ENCODE measurements at regions not wholly inside any gene's neighbourhood (a gene's known extent, or its start where the extent isn't known, plus 50 kb on each side); places are given as distances from the start of the nearest gene placed in this dataset.

GRCh38 chr4:10312568-10312967, 144.7 kb downstream of the ZNF518B start:
- no peak for TF ChIP-seq ETV6 (CRISPR knock-in tag; conservative IDR thresholded peaks at IDR 0.05)
- TF ChIP-seq GPBP1L1 (CRISPR knock-in tag; IDR thresholded peaks at IDR 0.05) = no peak
- no peak for TF ChIP-seq ISX (CRISPR knock-in tag; conservative IDR thresholded peaks at IDR 0.05)
- TF ChIP-seq ATF7 (IDR thresholded peaks at IDR 0.05) = no peak
- TF ChIP-seq ATF7 (CRISPR knock-in tag; IDR thresholded peaks at IDR 0.05) = no peak
- TF ChIP-seq CHD4 (IDR thresholded peaks at IDR 0.05; ENCODE audit: borderline replicate concordance, low read length) = no peak
- TF ChIP-seq BRCA1 (CRISPR knock-in tag; IDR thresholded peaks at IDR 0.05) = no peak
- no peak for TF ChIP-seq ZFP36L1 (CRISPR knock-in tag; IDR thresholded peaks at IDR 0.05)
- TF ChIP-seq ZEB1 (IDR thresholded peaks at IDR 0.05; ENCODE audit: insufficient replicate concordance, low read depth) = no peak
- FAIRE-seq (no peak), ATAC-seq (no peak), DNase-seq (ENCODE audit: low spot score) (no peak)
- no peak overlapping the region for H3K9ac ChIP-seq (ENCODE audit: insufficient read depth, low read depth, low read length)
- no peaks in the 10 kb centered on the region for H3K4me1 ChIP-seq (ENCODE audit: insufficient read depth, low read length)
- 29% methylated on average over 3 of the region's 3 CpGs for whole genome bisulfite sequencing (ENCODE audit: low lambda C conversion rate)
- no peak overlapping the region for H2AFZ ChIP-seq (ENCODE audit: low read length)
- in situ Hi-C loops (cut with HindIII; ENCODE audit: extremely low pct_ligation_motif_present, low pct_unique_long_range_greater_than_20kb) = no loop called here
- H3K36me3 ChIP-seq (replicated peaks in 1 of 2; ENCODE audit: control insufficient read depth in 1 of 2, insufficient read depth in 2 of 2, low read length in 2 of 2) = no peaks in the 10 kb centered on the region
- no peaks in the 10 kb centered on the region for H3K79me2 ChIP-seq (ENCODE audit: insufficient read depth, low read length)
- ChIA-PET POLR2A (no interaction called here), CTCF (ENCODE audit: low intra/inter-chr PET ratio, low total read pairs) (no interaction called here)
- H3K27ac ChIP-seq (ENCODE audit: extremely low read length, insufficient read depth, low read length) = no peak overlapping the region
- H3K27me3 ChIP-seq (ENCODE audit: control insufficient read depth in 1 of 2, insufficient read depth in 2 of 2, low read length in 2 of 2) = 0 out of 5 replicates have a peak, but pooled peaks cover 0 to 3% of the 10 kb centered on the region in 2 experiments
- no peaks in the 10 kb centered on the region for H4K20me1 ChIP-seq (ENCODE audit: insufficient read depth, low read length)
- no peak overlapping the region for H3K4me3 ChIP-seq (replicated peaks in 1 of 3; ENCODE audit: insufficient read depth in 1 of 3, low read depth in 2 of 3, low read length in 3 of 3)
- BruUV-seq (replicated peaks) = no TSS peak
- no peaks in the 10 kb centered on the region for H3K9me3 ChIP-seq (ENCODE audit: low read length)
- H3K4me2 ChIP-seq (ENCODE audit: low read depth, low read length) = no peak overlapping the region
- intact Hi-C loops (cut with micrococcal nuclease; ENCODE audit: unreplicated experiment) = no loop called here

- POLR2A ChIA-PET = no interaction called here
- Histone ChIP-seq H3K9ac (ENCODE audit: insufficient read depth, low read depth, low read length) (no peak overlapping the region), H3K27ac (ENCODE audit: extremely low read length, insufficient read depth, low read length) (no peak overlapping the region), H3K9me3 (ENCODE audit: low read length) (no peaks in the 10 kb centered on the region), H3K79me2 (ENCODE audit: insufficient read depth, low read length) (no peaks in the 10 kb centered on the region), H3K4me2 (ENCODE audit: low read depth, low read length) (no peak overlapping the region), H3K36me3 (replicated peaks in 1 of 2; ENCODE audit: control insufficient read depth in 1 of 2, insufficient read depth in 2 of 2, low read length in 2 of 2) (no peaks in the 10 kb centered on the region), H2AFZ (ENCODE audit: low read length) (no peak overlapping the region), H3K27me3 (ENCODE audit: control insufficient read depth in 1 of 2, insufficient read depth in 2 of 2, low read length in 2 of 2) (0 out of 5 replicates have a peak, but pooled peaks cover 0 to 3% of the 10 kb centered on the region in 2 experiments), H3K4me3 (replicated peaks in 1 of 3; ENCODE audit: insufficient read depth in 1 of 3, low read depth in 2 of 3, low read length in 3 of 3) (no peak overlapping the region), H4K20me1 (ENCODE audit: insufficient read depth, low read length) (no peaks in the 10 kb centered on the region), H3K4me1 (ENCODE audit: insufficient read depth, low read length) (no peaks in the 10 kb centered on the region)
- intact Hi-C loops (cut with micrococcal nuclease; ENCODE audit: unreplicated experiment) = no loop called here
- CTCF ChIA-PET (ENCODE audit: low intra/inter-chr PET ratio, low total read pairs) = no interaction called here
- FAIRE-seq (no peak), ATAC-seq (no peak), DNase-seq (ENCODE audit: low spot score) (no peak)
- in situ Hi-C loops (cut with HindIII; ENCODE audit: extremely low pct_ligation_motif_present, low pct_unique_long_range_greater_than_20kb) = no loop called here
- 1% methylated on average over 4 of the region's 4 CpGs for WGBS (ENCODE audit: low lambda C conversion rate)
- no TSS peak for BruUV-seq (replicated peaks)
- TF ChIP-seq ZEB1 (IDR thresholded peaks at IDR 0.05; ENCODE audit: insufficient replicate concordance, low read depth) = no peak
- no peak for TF ChIP-seq KDM4B (CRISPR knock-in tag; IDR thresholded peaks at IDR 0.05)
- TF ChIP-seq ZNF557 (CRISPR knock-in tag; IDR thresholded peaks at IDR 0.05) = no peak
- no peak for TF ChIP-seq THYN1 (CRISPR knock-in tag; IDR thresholded peaks at IDR 0.05; ENCODE audit: borderline replicate concordance, low read depth)
- TF ChIP-seq ZNF747 (CRISPR knock-in tag; IDR thresholded peaks at IDR 0.05; ENCODE audit: borderline replicate concordance) = no peak
- TF ChIP-seq POLR2AphosphoS2 (IDR thresholded peaks at IDR 0.05; ENCODE audit: low read depth, low read length) = no peak
- TF ChIP-seq RFX3 (CRISPR knock-in tag; IDR thresholded peaks at IDR 0.05) = no peak
- TF ChIP-seq GZF1 (CRISPR knock-in tag; IDR thresholded peaks at IDR 0.05) = no peak
- TF ChIP-seq MYC (CRISPR knock-in tag; IDR thresholded peaks at IDR 0.05; ENCODE audit: borderline replicate concordance) = no peak
- TF ChIP-seq USF2 (IDR thresholded peaks at IDR 0.05; ENCODE audit: low read depth, low read length) = no peak
- no peak for TF ChIP-seq USF2 (CRISPR knock-in tag; IDR thresholded peaks at IDR 0.05; ENCODE audit: borderline replicate concordance)
Measured at GRCh38 chr4:10311939-10312338, 145.3 kb downstream of the ZNF518B start.
